ENCODE measurements at regions not wholly inside any gene's neighbourhood (a gene's known extent, or its start where the extent isn't known, plus 50 kb on each side); places are given as distances from the start of the nearest gene placed in this dataset.

GRCh38 chr17:72175787-72176515, 55.1 kb downstream of the SOX9 start:
- H3K27ac Mint-ChIP-seq: no peak overlapping the region
- ATAC-seq (replicated peaks in 1 of 2): no peak
- no peaks in the 10 kb centered on the region for H3K27me3 Mint-ChIP-seq (ENCODE audit: low read depth)
- H3K36me3 Mint-ChIP-seq (ENCODE audit: insufficient read depth in 2 of 2): no peaks in the 10 kb centered on the region
- DNase-seq: no peak
- H3K4me1 Mint-ChIP-seq (ENCODE audit: low read depth): no peaks in the 10 kb centered on the region
- H3K4me3 Mint-ChIP-seq: no peak overlapping the region
- H3K9me3 Mint-ChIP-seq: peaks cover 0 to 3% of the 10 kb centered on the region in 2 donors

GRCh38 chr17:72176516-72176851, 55.7 kb downstream of the SOX9 start:
- H3K27ac Mint-ChIP-seq: no peak overlapping the region
- H3K36me3 Mint-ChIP-seq (ENCODE audit: insufficient read depth in 2 of 2): no peaks in the 10 kb centered on the region
- no peaks in the 10 kb centered on the region for H3K27me3 Mint-ChIP-seq (ENCODE audit: low read depth)
- H3K4me1 Mint-ChIP-seq (ENCODE audit: low read depth): no peaks in the 10 kb centered on the region
- H3K9me3 Mint-ChIP-seq: peaks cover 2 to 7% of the 10 kb centered on the region in 2 donors
- no peak overlapping the region for H3K4me3 Mint-ChIP-seq
- no peak for ATAC-seq (replicated peaks in 1 of 2)
- no peak for DNase-seq

- Mint-ChIP-seq H3K4me3 (no peak overlapping the region), H3K27me3 (ENCODE audit: low read depth) (no peaks in the 10 kb centered on the region), H3K36me3 (ENCODE audit: insufficient read depth in 2 of 2) (no peaks in the 10 kb centered on the region), H3K27ac (no peak overlapping the region), H3K9me3 (peaks cover 2 to 8% of the 10 kb centered on the region in 2 donors), H3K4me1 (ENCODE audit: low read depth) (no peaks in the 10 kb centered on the region)
- ATAC-seq (replicated peaks in 1 of 2): no peak
- DNase-seq: no peak
Measured at GRCh38 chr17:72176951-72177660, 56.3 kb downstream of the SOX9 start.

GRCh38 chr17:72177738-72178137, 56.9 kb downstream of the SOX9 start:
- H3K4me1 Mint-ChIP-seq (ENCODE audit: low read depth): no peaks in the 10 kb centered on the region
- H3K4me3 Mint-ChIP-seq: no peak overlapping the region
- H3K36me3 Mint-ChIP-seq (ENCODE audit: insufficient read depth in 2 of 2): no peaks in the 10 kb centered on the region
- H3K9me3 Mint-ChIP-seq: peaks cover 2 to 8% of the 10 kb centered on the region in 2 donors
- H3K27me3 Mint-ChIP-seq (ENCODE audit: low read depth): no peaks in the 10 kb centered on the region
- H3K27ac Mint-ChIP-seq: no peak overlapping the region
- ATAC-seq (replicated peaks in 1 of 2): no peak
- no peak for DNase-seq

GRCh38 chr17:72182371-72182873, 61.6 kb downstream of the SOX9 start:
- no peak overlapping the region for H3K27ac Mint-ChIP-seq
- H3K4me1 Mint-ChIP-seq (ENCODE audit: low read depth): no peaks in the 10 kb centered on the region
- no peaks in the 10 kb centered on the region for H3K27me3 Mint-ChIP-seq (ENCODE audit: low read depth)
- H3K36me3 Mint-ChIP-seq (ENCODE audit: insufficient read depth in 2 of 2): no peaks in the 10 kb centered on the region
- DNase-seq: no peak
- no peak for ATAC-seq (replicated peaks in 1 of 2)
- H3K4me3 Mint-ChIP-seq: no peak overlapping the region
- peaks cover 2 to 5% of the 10 kb centered on the region in 2 donors for H3K9me3 Mint-ChIP-seq

- H3K4me3 Mint-ChIP-seq: no peak overlapping the region
- peaks cover 2 to 5% of the 10 kb centered on the region in 2 donors for H3K9me3 Mint-ChIP-seq
- no peaks in the 10 kb centered on the region for H3K27me3 Mint-ChIP-seq (ENCODE audit: low read depth)
- DNase-seq: no peak
- no peaks in the 10 kb centered on the region for H3K4me1 Mint-ChIP-seq (ENCODE audit: low read depth)
- ATAC-seq (replicated peaks in 1 of 2): no peak
- no peaks in the 10 kb centered on the region for H3K36me3 Mint-ChIP-seq (ENCODE audit: insufficient read depth in 2 of 2)
- no peak overlapping the region for H3K27ac Mint-ChIP-seq
Measured at GRCh38 chr17:72183194-72183685, 62.4 kb downstream of the SOX9 start.

GRCh38 chr17:72184805-72185204, 64.0 kb downstream of the SOX9 start:
- no peaks in the 10 kb centered on the region for H3K27me3 Mint-ChIP-seq (ENCODE audit: low read depth)
- no peaks in the 10 kb centered on the region for H3K36me3 Mint-ChIP-seq (ENCODE audit: insufficient read depth in 2 of 2)
- DNase-seq: no peak
- H3K4me3 Mint-ChIP-seq: no peak overlapping the region
- H3K4me1 Mint-ChIP-seq (ENCODE audit: low read depth): no peaks in the 10 kb centered on the region
- H3K9me3 Mint-ChIP-seq: peaks cover 2 to 5% of the 10 kb centered on the region in 2 donors
- ATAC-seq (replicated peaks in 1 of 2): no peak
- no peak overlapping the region for H3K27ac Mint-ChIP-seq

GRCh38 chr17:72185564-72185963, 64.7 kb downstream of the SOX9 start:
- no peaks in the 10 kb centered on the region for H3K4me1 Mint-ChIP-seq (ENCODE audit: low read depth)
- no peak for DNase-seq
- H3K27me3 Mint-ChIP-seq (ENCODE audit: low read depth): no peaks in the 10 kb centered on the region
- ATAC-seq (replicated peaks in 1 of 2): no peak
- no peak overlapping the region for H3K4me3 Mint-ChIP-seq
- no peak overlapping the region for H3K27ac Mint-ChIP-seq
- H3K36me3 Mint-ChIP-seq (ENCODE audit: insufficient read depth in 2 of 2): no peaks in the 10 kb centered on the region
- H3K9me3 Mint-ChIP-seq: peaks cover 2 to 5% of the 10 kb centered on the region in 2 donors

GRCh38 chr17:72187556-72187955, 66.7 kb downstream of the SOX9 start:
- H3K27me3 Mint-ChIP-seq (ENCODE audit: low read depth): no peaks in the 10 kb centered on the region
- no peaks in the 10 kb centered on the region for H3K36me3 Mint-ChIP-seq (ENCODE audit: insufficient read depth in 2 of 2)

GRCh38 chr17:72188801-72189200, 68.0 kb downstream of the SOX9 start:
- ATAC-seq (replicated peaks in 1 of 2): no peak
- no peak for DNase-seq
- Mint-ChIP-seq H3K4me3 (no peak overlapping the region), H3K27ac (no peak overlapping the region), H3K4me1 (ENCODE audit: low read depth) (no peaks in the 10 kb centered on the region), H3K27me3 (ENCODE audit: low read depth) (no peaks in the 10 kb centered on the region), H3K9me3 (no peaks in the 10 kb centered on the region), H3K36me3 (ENCODE audit: insufficient read depth in 2 of 2) (no peaks in the 10 kb centered on the region)

More at GRCh38 chr17:72187556-72187955, 66.7 kb downstream of the SOX9 start:
- Mint-ChIP-seq H3K9me3 (no peaks in the 10 kb centered on the region), H3K27ac (no peak overlapping the region), H3K4me3 (no peak overlapping the region), H3K4me1 (ENCODE audit: low read depth) (no peaks in the 10 kb centered on the region)
- DNase-seq: no peak
- no peak for ATAC-seq (replicated peaks in 1 of 2)

GRCh38 chr17:72189768-72190593, 69.2 kb downstream of the SOX9 start:
- Mint-ChIP-seq H3K4me1 (ENCODE audit: low read depth) (no peaks in the 10 kb centered on the region), H3K4me3 (no peak overlapping the region), H3K27ac (no peak overlapping the region), H3K27me3 (ENCODE audit: low read depth) (no peaks in the 10 kb centered on the region), H3K36me3 (ENCODE audit: insufficient read depth in 2 of 2) (no peaks in the 10 kb centered on the region), H3K9me3 (no peaks in the 10 kb centered on the region)
- DNase-seq (no peak), ATAC-seq (replicated peaks in 1 of 2) (no peak)

GRCh38 chr17:72191356-72191755, 70.5 kb downstream of the SOX9 start:
- no peak for DNase-seq
- Mint-ChIP-seq H3K4me1 (ENCODE audit: low read depth) (no peaks in the 10 kb centered on the region), H3K9me3 (peaks cover 2 to 3% of the 10 kb centered on the region in 2 donors), H3K27me3 (ENCODE audit: low read depth) (no peaks in the 10 kb centered on the region), H3K4me3 (no peak overlapping the region), H3K36me3 (ENCODE audit: insufficient read depth in 2 of 2) (no peaks in the 10 kb centered on the region), H3K27ac (no peak overlapping the region)
- no peak for ATAC-seq (replicated peaks in 1 of 2)
